ENCODE measurements at regions not wholly inside any gene's neighbourhood (a gene's known extent, or its start where the extent isn't known, plus 50 kb on each side); places are given as distances from the start of the nearest gene placed in this dataset.

- TF ChIP-seq CHD7 (IDR thresholded peaks at IDR 0.05; ENCODE audit: insufficient replicate concordance, low read length): no peak
- no peak for TF ChIP-seq POLR2A (IDR thresholded peaks at IDR 0.05; ENCODE audit: control extremely low read depth in 1 of 2, low read depth in 2 of 2, low read length in 2 of 2)
- no peak for TF ChIP-seq CREB1 (IDR thresholded peaks at IDR 0.05)
- TF ChIP-seq CBX8 (IDR thresholded peaks at IDR 0.05; ENCODE audit: borderline replicate concordance, low read depth, low read length): no peak
- no peak for TF ChIP-seq SRF (IDR thresholded peaks at IDR 0.05; ENCODE audit: low read depth, low read length)
- no peak for TF ChIP-seq RFX5 (IDR thresholded peaks at IDR 0.05; ENCODE audit: borderline replicate concordance, low read depth, low read length)
- TF ChIP-seq NANOG (IDR thresholded peaks at IDR 0.05; ENCODE audit: insufficient read depth, low read depth, low read length, poor library complexity, severe bottlenecking): no peak
- TF ChIP-seq EP300 (IDR thresholded peaks at IDR 0.05; ENCODE audit: borderline replicate concordance in 1 of 2, low read depth in 2 of 2, low read length in 2 of 2): no peak
- TF ChIP-seq POLR2AphosphoS5 (IDR thresholded peaks at IDR 0.05; ENCODE audit: low read depth, low read length): no peak
- TF ChIP-seq ZNF274 (IDR thresholded peaks at IDR 0.05; ENCODE audit: borderline replicate concordance, extremely low read depth, low read length): no peak
- no peak for TF ChIP-seq NRF1 (IDR thresholded peaks at IDR 0.05; ENCODE audit: low read depth, low read length)
- TF ChIP-seq CBX5 (IDR thresholded peaks at IDR 0.05; ENCODE audit: low read depth, low read length): no peak
Measured at GRCh38 chr2:111642586-111643327, 241.2 kb downstream of the ANAPC1 start (continued).

Data from H1 (cell line).